HG03575 (cell line): ENCODE measurements at regions not wholly inside any gene's neighbourhood (a gene's known extent, or its start where the extent isn't known, plus 50 kb on each side); places are given as distances from the start of the nearest gene placed in this dataset.

Source experiments
- ATAC-seq: cut with Tn5 transposase; IDR thresholded peaks from one replicate; pipeline ENCODE4 v1.9.1; 2021; ENCODE audit not compliant: unreplicated experiment, insufficient number of reproducible peaks, low FRiP score; ENCODE audit errors: extremely low read depth

DNA sequence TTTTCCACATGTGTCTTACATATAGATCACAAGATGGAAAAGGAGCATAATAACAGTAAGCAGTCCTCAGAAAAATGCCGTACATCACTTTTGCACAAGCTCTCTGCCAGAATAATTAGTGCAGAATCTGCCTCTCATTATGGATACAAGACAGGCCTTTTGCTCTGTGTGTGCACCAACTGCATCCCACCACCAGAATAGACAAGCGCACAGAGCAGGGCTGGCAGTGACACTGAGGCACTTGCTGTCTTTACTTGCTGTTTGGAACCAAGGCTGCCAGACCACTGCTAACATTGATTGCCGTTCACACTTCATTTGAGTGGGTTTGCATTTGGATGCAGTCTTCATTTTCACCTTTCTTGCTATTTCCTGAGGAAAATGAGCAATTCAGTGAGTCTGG, 741.3 kb downstream of the TLE1 start:
- no peak for ATAC-seq

- no peak for ATAC-seq
Measured at GRCh38 chr9:80946496-80947170, 742.7 kb downstream of the TLE1 start.

DNA sequence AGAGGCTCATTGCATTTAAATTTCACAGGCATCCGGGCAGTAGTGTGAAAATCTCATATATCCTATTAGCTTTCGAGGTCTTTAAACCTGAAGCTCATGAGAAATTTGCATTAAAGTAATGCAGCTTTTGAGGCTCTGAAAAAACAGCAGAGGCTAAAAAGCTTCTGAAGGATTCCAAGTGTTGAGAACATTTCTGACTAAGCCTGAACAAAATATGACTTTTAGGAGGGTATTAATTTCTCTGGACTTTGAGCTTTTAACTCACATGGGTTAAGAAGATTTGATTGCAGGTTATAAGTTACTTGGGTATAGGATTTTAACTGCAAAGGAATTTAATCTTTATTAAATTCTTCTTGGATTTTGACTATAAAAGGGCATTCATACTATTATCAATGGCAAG, 743.9 kb downstream of the TLE1 start:
- no peak for ATAC-seq

DNA sequence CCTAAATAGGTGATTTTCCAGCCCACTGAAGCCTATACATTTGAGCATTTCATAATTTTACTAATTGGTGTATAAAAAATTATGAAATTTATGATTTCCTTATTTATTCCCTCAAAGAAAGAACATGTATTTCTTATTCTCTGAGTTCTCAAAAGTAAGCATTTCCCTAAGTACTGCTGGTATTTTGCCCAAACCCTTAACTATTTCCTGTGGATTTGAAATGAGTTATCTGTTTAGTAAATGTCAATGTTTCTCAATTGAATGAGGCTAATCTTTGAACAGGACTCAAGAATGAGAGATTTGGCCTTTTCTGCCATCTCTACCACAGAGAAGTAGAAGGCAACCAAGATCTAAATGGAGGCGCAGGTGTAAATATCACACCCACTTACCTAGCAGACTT, 751.7 kb downstream of the TLE1 start:
- ATAC-seq, result no peak

DNA sequence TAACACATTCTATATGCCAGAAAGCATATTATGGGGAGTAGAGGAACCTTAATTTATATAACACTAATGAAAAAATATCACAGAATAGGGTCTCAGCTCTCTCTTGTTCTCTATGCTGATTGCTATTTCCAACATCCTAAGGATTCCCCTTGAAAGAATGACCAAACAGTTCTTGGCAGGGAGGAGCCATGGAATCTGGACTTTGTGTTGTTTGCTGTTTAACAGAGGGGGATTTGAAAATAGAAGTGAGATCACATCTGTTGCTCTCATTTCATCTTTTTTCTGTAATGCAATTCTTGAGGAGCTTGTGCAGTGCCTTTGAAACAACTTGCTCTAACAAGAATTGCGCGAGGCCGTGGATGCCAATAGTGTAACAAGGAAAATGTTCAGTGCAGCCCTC, 755.3 kb downstream of the TLE1 start:
- ATAC-seq, result no peak

GRCh38 chr9:80932947-80933780, 756.2 kb downstream of the TLE1 start:
- no peak for ATAC-seq

- ATAC-seq, result no peak
Measured at GRCh38 chr9:80932181-80932580, 757.2 kb downstream of the TLE1 start.

DNA sequence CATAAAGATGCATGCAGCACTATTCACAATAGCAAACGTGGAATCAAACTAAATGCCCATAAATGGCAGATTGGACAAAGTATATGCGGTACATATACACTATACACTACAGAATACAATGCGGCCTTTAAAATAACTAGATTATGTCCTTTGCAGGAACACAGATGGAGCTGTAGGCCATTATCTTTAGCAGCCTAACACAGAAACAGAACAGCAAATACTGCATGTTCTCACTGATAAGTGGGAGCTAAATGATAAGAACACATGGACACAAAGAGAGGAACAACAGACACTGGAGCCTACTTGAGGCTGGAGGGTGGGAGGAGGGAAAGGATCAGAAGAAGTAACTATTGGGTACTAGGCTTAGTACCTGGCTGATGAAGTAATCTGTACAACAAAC, 758.2 kb downstream of the TLE1 start:
- no peak for ATAC-seq

DNA sequence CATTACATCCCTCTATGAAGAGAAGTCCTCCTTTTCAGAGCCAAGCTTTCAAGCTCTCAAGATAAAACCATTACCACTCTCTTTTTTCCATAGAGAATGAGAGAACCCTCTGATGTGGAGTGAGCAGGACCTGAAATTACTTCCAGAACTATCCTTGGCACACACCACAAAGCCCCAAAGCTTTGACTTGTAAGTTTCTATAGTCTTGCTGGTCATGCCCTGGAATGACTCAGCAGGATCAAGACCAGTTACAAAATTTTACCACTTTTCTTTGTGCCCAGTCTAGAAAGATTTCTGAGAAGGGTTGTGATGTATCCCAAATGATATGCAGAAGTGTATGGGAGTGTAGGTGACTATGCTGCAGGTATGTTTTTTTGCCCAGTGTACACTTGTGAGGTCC, 760.6 kb downstream of the TLE1 start:
- no peak for ATAC-seq

- ATAC-seq, result no peak
Measured at GRCh38 chr9:80926611-80927010, 762.7 kb downstream of the TLE1 start.

- ATAC-seq, result no peak
Measured at GRCh38 chr9:80922544-80922943, 766.8 kb downstream of the TLE1 start.

DNA sequence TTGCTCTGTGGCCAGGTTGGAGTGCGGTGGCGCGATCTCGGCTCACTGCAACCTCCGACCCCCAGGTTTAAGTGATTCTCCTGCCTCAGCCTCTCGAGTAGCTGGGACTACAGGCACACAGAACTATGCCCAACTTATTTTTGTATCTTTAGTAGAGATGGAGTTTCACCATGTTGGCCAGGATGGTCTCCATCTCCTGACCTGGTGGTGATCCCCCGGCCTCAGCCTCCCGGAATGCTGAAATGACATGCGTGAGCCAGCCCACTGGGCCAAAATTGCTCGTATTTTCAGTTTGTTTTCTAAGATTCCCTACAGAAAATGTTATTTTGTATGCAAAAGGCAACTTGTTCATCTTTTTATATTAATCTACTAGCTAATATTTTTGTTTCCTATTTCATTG, 782.6 kb downstream of the TLE1 start:
- no peak for ATAC-seq

GRCh38 chr9:80899208-80899607, 790.1 kb downstream of the TLE1 start:
- ATAC-seq, result no peak

DNA sequence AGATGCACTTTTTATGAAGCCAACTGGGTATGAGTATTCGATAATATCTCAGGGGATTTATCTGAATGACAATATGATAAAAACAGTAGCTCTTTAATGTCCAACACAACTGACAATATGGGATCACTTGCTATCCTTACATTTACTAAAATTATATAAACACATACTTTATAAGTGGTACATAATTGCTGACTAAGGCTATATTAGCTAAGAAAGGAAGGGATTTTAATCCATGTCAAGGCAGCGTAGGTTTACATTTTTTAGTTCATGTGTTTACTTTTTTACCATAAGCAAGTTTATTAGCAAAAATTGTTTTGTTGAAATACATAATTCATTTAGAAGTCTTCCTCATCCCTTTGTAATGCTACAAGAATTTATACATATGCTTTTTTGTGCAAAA, 796.2 kb downstream of the TLE1 start:
- no peak for ATAC-seq

GRCh38 chr9:80892703-80893102, 796.6 kb downstream of the TLE1 start:
- ATAC-seq, result no peak

- ATAC-seq, result no peak
Measured at GRCh38 chr9:80890124-80890523, 799.2 kb downstream of the TLE1 start.

- no peak for ATAC-seq
Measured at GRCh38 chr9:80885894-80886293, 803.5 kb downstream of the TLE1 start.

- no peak for ATAC-seq
Measured at GRCh38 chr9:80883826-80884579, 805.3 kb downstream of the TLE1 start.

DNA sequence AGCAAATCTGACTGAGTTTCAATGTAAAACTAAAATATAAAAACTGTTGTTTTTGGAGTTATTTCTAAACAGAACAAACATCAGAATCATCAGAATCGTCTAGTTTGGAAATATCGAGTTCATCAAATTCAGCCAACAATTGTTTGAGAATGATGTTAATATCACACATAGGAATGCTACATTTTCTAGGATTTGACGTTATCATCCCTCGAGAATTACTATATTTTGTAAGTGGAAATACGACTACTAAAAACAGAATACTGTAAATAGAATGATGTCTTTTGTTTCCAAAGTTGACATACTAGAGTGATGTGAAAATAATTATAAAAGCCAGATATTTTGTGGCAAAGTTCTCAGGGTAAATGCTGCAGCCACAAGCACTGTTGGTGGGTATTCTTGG, 805.9 kb downstream of the TLE1 start:
- no peak for ATAC-seq

DNA sequence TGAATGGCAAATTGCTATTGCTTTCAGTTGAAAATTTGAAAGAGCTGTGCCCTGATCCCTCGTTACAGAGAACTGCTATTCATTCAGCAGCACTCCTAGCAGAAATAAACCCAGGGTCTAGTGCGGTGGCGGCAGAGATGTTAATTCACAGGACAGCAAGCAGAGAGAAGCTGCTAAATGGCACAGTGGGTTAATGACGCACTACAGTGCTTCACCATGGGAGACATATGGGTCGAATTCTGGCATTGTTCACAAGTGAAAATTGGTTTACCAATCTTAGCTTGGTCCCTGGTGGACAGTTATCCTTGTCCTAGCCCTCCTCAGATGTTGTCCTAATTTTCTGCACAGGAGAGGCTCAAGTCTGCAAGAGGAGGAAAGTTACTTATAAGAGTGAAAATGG, 807.4 kb downstream of the TLE1 start:
- no peak for ATAC-seq
